ENCODE measurements at regions not wholly inside any gene's neighbourhood (a gene's known extent, or its start where the extent isn't known, plus 50 kb on each side); places are given as distances from the start of the nearest gene placed in this dataset.
A peak's percentile ranks its signal among the peaks of the same experiment; 100 is the strongest.

DNA sequence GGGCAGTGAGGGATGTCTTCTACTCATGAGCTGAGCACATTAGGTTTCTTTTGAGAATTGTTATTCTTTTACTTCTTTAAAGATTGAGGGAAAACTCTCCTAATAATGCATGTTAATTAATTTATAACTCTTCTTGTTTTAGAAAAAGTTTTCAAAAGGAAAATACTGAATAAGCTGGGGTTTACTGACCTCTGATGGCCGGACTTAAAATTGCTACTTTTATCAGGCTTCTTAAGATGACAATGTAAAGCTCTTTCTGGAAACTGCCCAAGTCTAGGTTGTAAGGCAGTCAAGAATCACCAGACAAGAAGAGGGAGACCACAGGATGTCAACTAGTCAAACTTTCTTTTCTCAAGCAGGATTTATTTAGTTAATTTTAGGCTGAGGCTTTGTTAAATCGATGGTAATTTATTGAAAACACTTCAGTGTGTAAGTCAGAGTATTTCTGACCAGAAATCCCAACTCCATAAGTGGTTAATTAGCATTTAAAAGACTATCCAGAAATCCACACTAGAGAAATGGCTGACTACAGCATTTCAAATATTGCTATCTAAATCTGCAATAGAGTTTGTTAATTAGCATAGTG is 82.1 kb downstream of the AVPR1A start:
- H3K27me3 Mint-ChIP-seq (ENCODE audit: low read depth) = peaks cover 3% of the 10 kb centered on the region
- no peak overlapping the region for H3K27ac Mint-ChIP-seq (ENCODE audit: unreplicated experiment)
- TF ChIP-seq, protein P1, sequence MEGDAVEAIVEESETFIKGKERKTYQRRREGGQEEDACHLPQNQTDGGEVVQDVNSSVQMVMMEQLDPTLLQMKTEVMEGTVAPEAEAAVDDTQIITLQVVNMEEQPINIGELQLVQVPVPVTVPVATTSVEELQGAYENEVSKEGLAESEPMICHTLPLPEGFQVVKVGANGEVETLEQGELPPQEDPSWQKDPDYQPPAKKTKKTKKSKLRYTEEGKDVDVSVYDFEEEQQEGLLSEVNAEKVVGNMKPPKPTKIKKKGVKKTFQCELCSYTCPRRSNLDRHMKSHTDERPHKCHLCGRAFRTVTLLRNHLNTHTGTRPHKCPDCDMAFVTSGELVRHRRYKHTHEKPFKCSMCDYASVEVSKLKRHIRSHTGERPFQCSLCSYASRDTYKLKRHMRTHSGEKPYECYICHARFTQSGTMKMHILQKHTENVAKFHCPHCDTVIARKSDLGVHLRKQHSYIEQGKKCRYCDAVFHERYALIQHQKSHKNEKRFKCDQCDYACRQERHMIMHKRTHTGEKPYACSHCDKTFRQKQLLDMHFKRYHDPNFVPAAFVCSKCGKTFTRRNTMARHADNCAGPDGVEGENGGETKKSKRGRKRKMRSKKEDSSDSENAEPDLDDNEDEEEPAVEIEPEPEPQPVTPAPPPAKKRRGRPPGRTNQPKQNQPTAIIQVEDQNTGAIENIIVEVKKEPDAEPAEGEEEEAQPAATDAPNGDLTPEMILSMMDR (conservative IDR thresholded peaks at IDR 0.05) = peak; percentile 79
- no peaks in the 10 kb centered on the region for H3K36me3 Mint-ChIP-seq (ENCODE audit: low read depth)
- DNase-seq (ENCODE audit: low read depth, low spot score) = peak; percentile 8
- no peak overlapping the region for H3K4me3 Mint-ChIP-seq
- no peaks in the 10 kb centered on the region for H3K9me3 Mint-ChIP-seq
- H3K4me1 Mint-ChIP-seq = no peaks in the 10 kb centered on the region

DNA sequence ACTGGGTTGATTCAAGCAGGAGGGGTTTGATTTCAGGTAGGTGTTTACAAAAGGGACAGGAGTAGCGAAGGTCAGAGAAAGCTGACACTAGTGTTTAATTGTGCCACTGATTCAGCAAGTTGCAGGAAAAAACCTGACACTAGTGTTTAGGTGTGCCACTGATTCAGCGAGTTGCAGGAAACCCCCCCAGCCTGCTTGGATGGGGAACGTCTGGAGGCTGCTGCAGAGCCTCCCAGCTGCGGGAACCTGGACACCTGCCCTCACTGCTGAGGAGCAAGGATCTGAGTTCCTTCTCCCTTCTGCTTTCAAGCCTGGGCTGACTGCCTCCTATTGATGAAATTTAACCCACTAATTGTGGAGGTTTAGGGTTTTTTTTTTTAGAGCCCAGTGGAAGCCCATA is 84.2 kb downstream of the AVPR1A start:
- H3K27ac Mint-ChIP-seq (ENCODE audit: unreplicated experiment) = no peak overlapping the region
- DNase-seq (ENCODE audit: low read depth, low spot score) = no peak

DNA sequence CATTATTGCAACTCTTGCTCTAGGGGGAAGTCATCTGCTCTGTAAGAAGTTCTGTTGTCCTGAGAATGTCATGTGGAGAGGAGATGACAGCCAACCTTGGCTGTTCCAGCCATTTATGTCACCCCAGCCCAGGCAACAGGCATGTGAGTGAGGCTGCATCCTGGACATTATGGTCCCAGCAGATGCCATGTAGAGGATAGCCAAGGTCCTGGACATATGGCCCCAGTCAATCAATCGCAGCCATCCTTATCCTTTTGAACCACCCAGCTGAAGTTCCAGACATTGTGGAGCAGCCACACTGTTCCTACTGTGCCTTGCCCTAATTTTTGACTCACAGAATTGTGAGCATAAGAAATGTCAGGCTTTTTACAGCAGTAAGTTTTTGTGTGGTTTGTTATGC is 84.9 kb downstream of the AVPR1A start:
- no peaks in the 10 kb centered on the region for H3K4me1 Mint-ChIP-seq
- H3K27ac Mint-ChIP-seq (ENCODE audit: unreplicated experiment) = no peak overlapping the region
- peaks cover 3% of the 10 kb centered on the region for H3K27me3 Mint-ChIP-seq (ENCODE audit: low read depth)
- H3K36me3 Mint-ChIP-seq (ENCODE audit: low read depth) = no peaks in the 10 kb centered on the region
- TF ChIP-seq, protein P1 (conservative IDR thresholded peaks at IDR 0.05) = no peak
- no peak overlapping the region for H3K4me3 Mint-ChIP-seq
- H3K9me3 Mint-ChIP-seq = no peaks in the 10 kb centered on the region
- DNase-seq (ENCODE audit: low read depth, low spot score) = no peak

More for the DNA sequence above, 84.2 kb downstream of the AVPR1A start:
- Mint-ChIP-seq H3K27me3 (ENCODE audit: low read depth) (peaks cover 3% of the 10 kb centered on the region), H3K36me3 (ENCODE audit: low read depth) (no peaks in the 10 kb centered on the region), H3K9me3 (no peaks in the 10 kb centered on the region), H3K4me3 (no peak overlapping the region), H3K4me1 (no peaks in the 10 kb centered on the region)
- TF ChIP-seq, protein P1 (conservative IDR thresholded peaks at IDR 0.05) = no peak

DNA sequence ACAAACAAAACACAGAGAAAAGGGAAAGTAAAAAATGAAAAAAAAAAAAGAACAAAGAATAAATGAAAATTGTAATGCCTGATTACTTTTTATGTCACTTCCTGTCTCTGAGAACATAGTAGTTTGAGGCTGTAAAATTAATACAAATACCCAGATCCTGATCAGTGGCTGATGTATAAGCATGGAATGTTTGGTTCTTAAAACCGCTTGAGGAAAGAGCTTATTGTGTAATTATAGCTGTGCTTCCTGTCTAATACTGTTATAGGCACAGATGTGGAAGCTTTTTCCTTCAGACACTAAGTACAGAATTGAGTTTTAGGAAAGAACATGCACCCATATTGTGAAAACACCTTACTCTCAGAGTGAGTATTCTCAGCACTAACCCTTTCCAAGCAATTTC is 86.9 kb downstream of the AVPR1A start:
- Mint-ChIP-seq H3K27me3 (ENCODE audit: low read depth) (peaks cover 3% of the 10 kb centered on the region), H3K27ac (ENCODE audit: unreplicated experiment) (no peak overlapping the region), H3K36me3 (ENCODE audit: low read depth) (no peaks in the 10 kb centered on the region), H3K9me3 (no peaks in the 10 kb centered on the region), H3K4me3 (no peak overlapping the region), H3K4me1 (no peaks in the 10 kb centered on the region)
- DNase-seq (ENCODE audit: low read depth, low spot score) = no peak
- TF ChIP-seq, protein P1 (conservative IDR thresholded peaks at IDR 0.05) = no peak

DNA sequence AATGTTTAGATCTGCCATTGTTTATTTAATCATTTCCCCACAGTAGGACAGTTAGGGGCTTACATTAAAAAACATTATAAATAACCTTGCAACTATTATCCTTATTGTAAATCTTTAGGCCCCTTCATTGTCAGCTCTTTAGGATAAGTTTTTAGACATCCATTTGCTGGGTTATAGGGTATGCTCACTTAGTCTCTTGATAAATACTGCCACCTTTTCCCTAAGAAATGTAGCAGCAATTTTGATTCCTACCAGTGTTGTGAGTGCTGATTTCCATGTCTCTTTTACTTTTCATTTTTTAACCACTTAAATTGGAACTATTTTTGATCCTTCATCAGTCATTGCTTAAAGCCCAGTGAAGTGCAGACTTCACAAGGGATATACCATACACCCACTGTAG is 94.4 kb downstream of the AVPR1A start:
- TF ChIP-seq, protein P1 (conservative IDR thresholded peaks at IDR 0.05) = no peak
- Mint-ChIP-seq H3K4me1 (no peaks in the 10 kb centered on the region), H3K27ac (ENCODE audit: unreplicated experiment) (no peak overlapping the region), H3K4me3 (no peak overlapping the region), H3K36me3 (ENCODE audit: low read depth) (no peaks in the 10 kb centered on the region), H3K27me3 (ENCODE audit: low read depth) (no peaks in the 10 kb centered on the region), H3K9me3 (no peaks in the 10 kb centered on the region)
- no peak for DNase-seq (ENCODE audit: low read depth, low spot score)

Measured in neural crest cell (in vitro differentiated cells).